ENCODE measurements at regions not wholly inside any gene's neighbourhood (a gene's known extent, or its start where the extent isn't known, plus 50 kb on each side); places are given as distances from the start of the nearest gene placed in this dataset.

GRCh38 chr2:145302886-145303285 is 783.0 kb upstream of the ZEB2 start:
- intact Hi-C loops (cut with DNase I, micrococcal nuclease) = no loop called here
- TF ChIP-seq CTCF (IDR thresholded peaks at IDR 0.05) = no peak
- H3K27ac Mint-ChIP-seq = no peak overlapping the region
- ChIA-PET POLR2A (no interaction called here), CTCF (no interaction called here)
- H3K36me3 Mint-ChIP-seq (ENCODE audit: low read depth) = no peaks in the 10 kb centered on the region
- no peak overlapping the region for H3K4me3 Mint-ChIP-seq
- Histone ChIP-seq H3K4me1 (ENCODE audit: insufficient read depth, low read length) (no peaks in the 10 kb centered on the region), H3K4me3 (ENCODE audit: low read length) (no peak overlapping the region), H3K9me3 (ENCODE audit: control insufficient read depth in 1 of 2, insufficient read depth in 1 of 2, low read length in 2 of 2) (no peaks in the 10 kb centered on the region), H3K27ac (ENCODE audit: low read depth in 1 of 2, low read length in 2 of 2) (no peak overlapping the region), H3K27me3 (ENCODE audit: control insufficient read depth in 1 of 2, insufficient read depth in 2 of 2, low read length in 2 of 2) (no peaks in the 10 kb centered on the region), H3K36me3 (ENCODE audit: insufficient read depth, low read length) (no peaks in the 10 kb centered on the region)
- no peak for DNase-seq
- no peaks in the 10 kb centered on the region for H3K4me1 Mint-ChIP-seq (ENCODE audit: low read depth)
- ATAC-seq (ENCODE audit: poor library complexity) = no peak
- peaks cover 11% of the 10 kb centered on the region for H3K27me3 Mint-ChIP-seq
- H3K9me3 Mint-ChIP-seq = no peaks in the 10 kb centered on the region

GRCh38 chr2:145302451-145302850 is 782.5 kb upstream of the ZEB2 start:
- intact Hi-C loops (cut with DNase I, micrococcal nuclease) = no loop called here
- H3K36me3 ChIP-seq (ENCODE audit: insufficient read depth, low read length) = no peaks in the 10 kb centered on the region
- Mint-ChIP-seq H3K36me3 (ENCODE audit: low read depth) (no peaks in the 10 kb centered on the region), H3K9me3 (no peaks in the 10 kb centered on the region), H3K4me3 (no peak overlapping the region), H3K27me3 (peaks cover 11% of the 10 kb centered on the region), H3K27ac (no peak overlapping the region), H3K4me1 (ENCODE audit: low read depth) (no peaks in the 10 kb centered on the region)
- H3K27ac ChIP-seq (ENCODE audit: low read depth in 1 of 2, low read length in 2 of 2) = no peak overlapping the region
- H3K9me3 ChIP-seq (ENCODE audit: control insufficient read depth in 1 of 2, insufficient read depth in 1 of 2, low read length in 2 of 2) = no peaks in the 10 kb centered on the region
- DNase-seq (no peak), ATAC-seq (ENCODE audit: poor library complexity) (no peak)
- POLR2A ChIA-PET = no interaction called here
- no peaks in the 10 kb centered on the region for H3K4me1 ChIP-seq (ENCODE audit: insufficient read depth, low read length)
- H3K4me3 ChIP-seq (ENCODE audit: low read length) = no peak overlapping the region
- H3K27me3 ChIP-seq (ENCODE audit: control insufficient read depth in 1 of 2, insufficient read depth in 2 of 2, low read length in 2 of 2) = no peaks in the 10 kb centered on the region
- no peak for TF ChIP-seq CTCF (IDR thresholded peaks at IDR 0.05)
- CTCF ChIA-PET = no interaction called here

- no peak for TF ChIP-seq CTCF (IDR thresholded peaks at IDR 0.05)
- no peaks in the 10 kb centered on the region for H3K9me3 Mint-ChIP-seq
- no peaks in the 10 kb centered on the region for H3K4me1 ChIP-seq (ENCODE audit: insufficient read depth, low read length)
- no peaks in the 10 kb centered on the region for H3K9me3 ChIP-seq (ENCODE audit: control insufficient read depth in 1 of 2, insufficient read depth in 1 of 2, low read length in 2 of 2)
- CTCF ChIA-PET = no interaction called here
- POLR2A ChIA-PET = no interaction called here
- DNase-seq (no peak), ATAC-seq (ENCODE audit: poor library complexity) (no peak)
- H3K4me3 ChIP-seq (ENCODE audit: low read length) = no peak overlapping the region
- intact Hi-C loops (cut with DNase I, micrococcal nuclease) = no loop called here
- peaks cover 11% of the 10 kb centered on the region for H3K27me3 Mint-ChIP-seq
- H3K27ac ChIP-seq (ENCODE audit: low read depth in 1 of 2, low read length in 2 of 2) = no peak overlapping the region
- H3K36me3 ChIP-seq (ENCODE audit: insufficient read depth, low read length) = no peaks in the 10 kb centered on the region
- H3K4me3 Mint-ChIP-seq = no peak overlapping the region
- no peaks in the 10 kb centered on the region for H3K36me3 Mint-ChIP-seq (ENCODE audit: low read depth)
- no peak overlapping the region for H3K27ac Mint-ChIP-seq
- no peaks in the 10 kb centered on the region for H3K4me1 Mint-ChIP-seq (ENCODE audit: low read depth)
- no peaks in the 10 kb centered on the region for H3K27me3 ChIP-seq (ENCODE audit: control insufficient read depth in 1 of 2, insufficient read depth in 2 of 2, low read length in 2 of 2)
Observed at GRCh38 chr2:145299368-145299767, 779.4 kb upstream of the ZEB2 start.
